ENCODE measurements at regions not wholly inside any gene's neighbourhood (a gene's known extent, or its start where the extent isn't known, plus 50 kb on each side); places are given as distances from the start of the nearest gene placed in this dataset.
A peak's percentile ranks its signal among the peaks of the same experiment; 100 is the strongest.

- TF ChIP-seq MEIS2 (IDR thresholded peaks at IDR 0.05; ENCODE audit: partially characterized antibody): no peak
- no peak; the same call in 1 of the 2 replicates for TF ChIP-seq HEY1 (CRISPR knock-in tag; IDR thresholded peaks at IDR 0.05; ENCODE audit: borderline replicate concordance)
- no peak for TF ChIP-seq ARID3A (IDR thresholded peaks at IDR 0.05; ENCODE audit: borderline replicate concordance, low read depth, low read length)
- no peak for TF ChIP-seq SMAD4 (CRISPR knock-in tag; conservative IDR thresholded peaks at IDR 0.05)
- TF ChIP-seq DMBX1 (CRISPR knock-in tag; IDR thresholded peaks at IDR 0.05; ENCODE audit: borderline replicate concordance): no peak
- TF ChIP-seq HDAC3 (IDR thresholded peaks at IDR 0.05; ENCODE audit: borderline replicate concordance, partially characterized antibody): no peak
- TF ChIP-seq ADNP (tag; IDR thresholded peaks at IDR 0.05): no peak
- TF ChIP-seq KDM1A (IDR thresholded peaks at IDR 0.05): peak; percentile 45 to 55; a peak in 2 of 4 replicates
- TF ChIP-seq MEF2D (tag; conservative IDR thresholded peaks at IDR 0.05; ENCODE audit: low read depth): no peak
- TF ChIP-seq MLLT1 (IDR thresholded peaks at IDR 0.05): no peak
- TF ChIP-seq ZBTB40 (IDR thresholded peaks at IDR 0.05): no peak
- TF ChIP-seq ZBTB40 (CRISPR knock-in tag; IDR thresholded peaks at IDR 0.05): no peak
- TF ChIP-seq MTF1 (CRISPR knock-in tag; IDR thresholded peaks at IDR 0.05; ENCODE audit: borderline replicate concordance): no peak
- TF ChIP-seq ATF7 (IDR thresholded peaks at IDR 0.05): peak; percentile 42; the same call in 1 of the 2 replicates
- no peak for TF ChIP-seq ZNF699 (CRISPR knock-in tag; IDR thresholded peaks at IDR 0.05; ENCODE audit: insufficient replicate concordance)
- no peak for TF ChIP-seq ZNF445 (CRISPR knock-in tag; IDR thresholded peaks at IDR 0.05; ENCODE audit: low read depth)
- no peak for TF ChIP-seq C11orf30 (IDR thresholded peaks at IDR 0.05; ENCODE audit: low read depth)
- no peak for TF ChIP-seq ZC3H8 (IDR thresholded peaks at IDR 0.05)
These were observed 97.0 kb upstream of the FN1 start (continued) for GRCh38 chr2:215532844-215533243.
